ENCODE measurements at regions not wholly inside any gene's neighbourhood (a gene's known extent, or its start where the extent isn't known, plus 50 kb on each side); places are given as distances from the start of the nearest gene placed in this dataset.

DNA sequence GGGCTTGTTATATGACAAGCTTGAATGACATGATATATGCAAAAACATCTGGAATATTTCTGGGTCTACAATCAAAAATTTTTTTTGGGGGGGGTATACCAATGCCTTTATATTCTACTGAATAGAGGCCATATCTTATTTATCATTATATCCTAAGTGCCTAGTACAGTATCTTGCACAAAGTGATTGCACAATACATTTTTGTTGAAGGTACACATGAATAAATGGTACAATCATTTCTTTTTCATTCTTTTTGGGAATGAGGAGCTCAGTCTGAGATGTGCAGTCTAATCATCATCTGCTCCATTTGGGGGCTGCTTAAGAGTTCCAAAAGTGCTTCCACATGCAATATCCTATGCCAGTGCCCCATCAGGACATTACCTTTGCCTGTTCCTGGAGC is 214.6 kb downstream of the KIF20B start:
- no peak for TF ChIP-seq CTCF (IDR thresholded peaks at IDR 0.05)
- intact Hi-C loops (cut with DNase I): no loop called here
- H3K4me3 ChIP-seq: no peak overlapping the region
- H3K4me1 ChIP-seq: no peaks in the 10 kb centered on the region
- no peaks in the 10 kb centered on the region for H3K36me3 ChIP-seq
- no peaks in the 10 kb centered on the region for H3K27me3 ChIP-seq
- DNase-seq (ENCODE audit: low spot score in 2 of 2): no peak
- H3K27ac ChIP-seq: no peak overlapping the region
- no peaks in the 10 kb centered on the region for H3K9me3 ChIP-seq

GRCh38 chr10:89916468-89917215 is 215.3 kb downstream of the KIF20B start:
- Histone ChIP-seq H3K36me3 (no peaks in the 10 kb centered on the region), H3K27ac (no peak overlapping the region), H3K27me3 (no peaks in the 10 kb centered on the region), H3K4me3 (no peak overlapping the region), H3K9me3 (no peaks in the 10 kb centered on the region), H3K4me1 (no peaks in the 10 kb centered on the region)
- no peak for DNase-seq (ENCODE audit: low spot score in 2 of 2)
- intact Hi-C loops (cut with DNase I): no loop called here
- no peak for TF ChIP-seq CTCF (IDR thresholded peaks at IDR 0.05)

GRCh38 chr10:89921403-89921802 is 220.0 kb downstream of the KIF20B start:
- intact Hi-C loops (cut with DNase I): no loop called here

DNA sequence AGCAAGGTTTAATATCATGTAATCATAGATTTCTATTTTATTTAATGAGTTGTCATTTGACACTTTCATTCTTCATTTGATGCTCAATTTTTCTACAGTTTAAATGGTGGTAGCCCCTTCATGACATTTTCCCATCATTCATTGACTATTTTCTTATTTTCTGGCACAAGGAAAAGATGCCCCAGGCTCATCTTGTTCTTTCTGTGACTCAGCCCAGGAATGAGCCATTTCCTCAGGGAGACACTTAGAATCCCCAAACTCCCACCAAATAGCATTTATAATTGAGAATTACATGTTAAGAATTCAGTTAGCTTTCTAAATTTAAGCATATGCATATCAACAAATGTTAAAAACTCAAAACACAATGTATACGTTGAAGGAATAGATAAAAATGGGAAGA is 222.3 kb downstream of the KIF20B start:
- intact Hi-C loops (cut with DNase I): no loop called here
- Histone ChIP-seq H3K27me3 (no peaks in the 10 kb centered on the region), H3K36me3 (no peaks in the 10 kb centered on the region), H3K4me3 (no peak overlapping the region), H3K9me3 (no peaks in the 10 kb centered on the region), H3K27ac (no peak overlapping the region), H3K4me1 (no peaks in the 10 kb centered on the region)
- no peak for TF ChIP-seq CTCF (IDR thresholded peaks at IDR 0.05)
- no peak for DNase-seq (ENCODE audit: low spot score in 2 of 2)

More at GRCh38 chr10:89921403-89921802, 220.0 kb downstream of the KIF20B start:
- DNase-seq (ENCODE audit: low spot score in 2 of 2): no peak
- TF ChIP-seq CTCF (IDR thresholded peaks at IDR 0.05): no peak
- H3K36me3 ChIP-seq: no peaks in the 10 kb centered on the region
- H3K4me1 ChIP-seq: no peaks in the 10 kb centered on the region
- H3K27ac ChIP-seq: no peak overlapping the region
- H3K9me3 ChIP-seq: no peaks in the 10 kb centered on the region
- no peaks in the 10 kb centered on the region for H3K27me3 ChIP-seq
- H3K4me3 ChIP-seq: no peak overlapping the region

- intact Hi-C loops (cut with DNase I): no loop called here
These were observed 222.9 kb downstream of the KIF20B start for GRCh38 chr10:89924261-89924660.

More at GRCh38 chr10:89924261-89924660, 222.9 kb downstream of the KIF20B start:
- Histone ChIP-seq H3K4me3 (no peak overlapping the region), H3K36me3 (no peaks in the 10 kb centered on the region), H3K27ac (no peak overlapping the region), H3K4me1 (no peaks in the 10 kb centered on the region), H3K27me3 (no peaks in the 10 kb centered on the region), H3K9me3 (no peaks in the 10 kb centered on the region)
- no peak for DNase-seq (ENCODE audit: low spot score in 2 of 2)
- no peak for TF ChIP-seq CTCF (IDR thresholded peaks at IDR 0.05)
